ENCODE measurements at regions not wholly inside any gene's neighbourhood (a gene's known extent, or its start where the extent isn't known, plus 50 kb on each side); places are given as distances from the start of the nearest gene placed in this dataset.

DNA sequence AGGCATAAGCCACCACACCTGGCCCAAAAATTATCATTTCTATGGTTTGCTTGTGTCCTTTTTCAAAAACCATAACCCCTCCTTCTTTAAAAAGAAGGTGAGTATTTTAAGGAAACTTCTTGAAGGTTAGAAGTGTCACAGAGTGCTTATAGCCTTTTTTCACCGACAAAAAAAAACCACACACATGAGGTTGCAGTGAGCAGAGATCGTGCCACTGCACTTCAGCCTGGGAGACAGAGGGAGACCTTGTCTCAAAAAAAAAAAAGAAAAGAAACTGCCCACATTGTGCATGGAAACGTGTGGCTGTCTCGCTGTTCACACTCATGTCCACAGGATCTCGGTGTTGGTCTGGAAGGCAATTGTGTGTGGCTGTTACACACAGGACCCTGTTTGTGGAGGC, 157.4 kb upstream of the PFKP start:
- TF ChIP-seq POLR2A (IDR thresholded peaks at IDR 0.05), result no peak
- TF ChIP-seq, protein P1, sequence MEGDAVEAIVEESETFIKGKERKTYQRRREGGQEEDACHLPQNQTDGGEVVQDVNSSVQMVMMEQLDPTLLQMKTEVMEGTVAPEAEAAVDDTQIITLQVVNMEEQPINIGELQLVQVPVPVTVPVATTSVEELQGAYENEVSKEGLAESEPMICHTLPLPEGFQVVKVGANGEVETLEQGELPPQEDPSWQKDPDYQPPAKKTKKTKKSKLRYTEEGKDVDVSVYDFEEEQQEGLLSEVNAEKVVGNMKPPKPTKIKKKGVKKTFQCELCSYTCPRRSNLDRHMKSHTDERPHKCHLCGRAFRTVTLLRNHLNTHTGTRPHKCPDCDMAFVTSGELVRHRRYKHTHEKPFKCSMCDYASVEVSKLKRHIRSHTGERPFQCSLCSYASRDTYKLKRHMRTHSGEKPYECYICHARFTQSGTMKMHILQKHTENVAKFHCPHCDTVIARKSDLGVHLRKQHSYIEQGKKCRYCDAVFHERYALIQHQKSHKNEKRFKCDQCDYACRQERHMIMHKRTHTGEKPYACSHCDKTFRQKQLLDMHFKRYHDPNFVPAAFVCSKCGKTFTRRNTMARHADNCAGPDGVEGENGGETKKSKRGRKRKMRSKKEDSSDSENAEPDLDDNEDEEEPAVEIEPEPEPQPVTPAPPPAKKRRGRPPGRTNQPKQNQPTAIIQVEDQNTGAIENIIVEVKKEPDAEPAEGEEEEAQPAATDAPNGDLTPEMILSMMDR (IDR thresholded peaks at IDR 0.05), result no peak
